H1 (cell line): ENCODE measurements at regions not wholly inside any gene's neighbourhood (a gene's known extent, or its start where the extent isn't known, plus 50 kb on each side); places are given as distances from the start of the nearest gene placed in this dataset.
A peak's percentile ranks its signal among the peaks of the same experiment; 100 is the strongest.

Experiments
- CTCF ChIA-PET: fragments of 300-600 bp; sonication (Branson Sonifier 250); formaldehyde crosslinking; loops from one replicate; lab custom pipeline; 2021; ENCODE audit not compliant: partially characterized antibody; lab: Charles Lee
- POLR2A ChIA-PET: fragments of 300-600 bp; sonication (Branson Sonifier 250); formaldehyde crosslinking; loops from one replicate; lab custom pipeline; 2021; ENCODE audit warnings: inconsistent platforms; ENCODE audit not compliant: partially characterized antibody; lab: Charles Lee
- DNase-seq, 2 experiments: peaks; one replicate each; pipeline versions ENCODE4 v3.0.0 to v3.0.0-alpha.2; 2010 to 2022; ENCODE audit warnings: low spot score in 2 of 2, low read depth in 1 of 2, mixed read lengths in 1 of 2
- FAIRE-seq: peaks from 2 replicates; lab custom pipeline; 2011; peaks lifted over from hg19 to GRCh38; lab: Jason Lieb, UNC
- H2AFZ ChIP-seq: 2 replicates; pipeline ENCODE4 v1.8.1; 2012; ENCODE audit warnings: low read length, inconsistent platforms
- H2AK5ac ChIP-seq: 2 replicates; pipeline ENCODE4 v1.6.1; 2013; ENCODE audit warnings: low read depth, low read length
- H2BK120ac ChIP-seq: replicated peaks from 2 replicates; pipeline ENCODE3; 2013; ENCODE audit warnings: low read depth, low read length, inconsistent platforms
- H2BK12ac ChIP-seq: 2 replicates; pipeline ENCODE4 v1.6.1; 2013; ENCODE audit warnings: low read depth, low read length
- H2BK15ac ChIP-seq: 2 replicates; pipeline ENCODE4 v1.6.1; 2013; ENCODE audit warnings: low read length
- H2BK20ac ChIP-seq: 2 replicates; pipeline ENCODE4 v1.6.1; 2013; ENCODE audit warnings: low read length
- H2BK5ac ChIP-seq: 2 replicates; pipeline ENCODE4 v1.6.1; 2013; ENCODE audit warnings: low read depth, low read length
- H3K14ac ChIP-seq: 2 replicates; pipeline ENCODE4 v1.6.1; 2013; ENCODE audit warnings: inconsistent platforms; ENCODE audit not compliant: insufficient read length
- H3K18ac ChIP-seq: 2 replicates; pipeline ENCODE4 v1.6.1; 2013; ENCODE audit warnings: low read length; ENCODE audit errors: extremely low read depth
- H3K23ac ChIP-seq: 2 replicates; pipeline ENCODE4 v1.6.1; 2013; ENCODE audit warnings: inconsistent platforms; ENCODE audit not compliant: insufficient read length
- H3K23me2 ChIP-seq: 2 replicates; pipeline ENCODE4 v1.6.1; 2013; ENCODE audit warnings: low read depth, low read length
- H3K27ac ChIP-seq: 2 replicates; pipeline ENCODE4 v1.6.1; 2011; ENCODE audit warnings: low read depth, low read length, inconsistent platforms
- H3K27me3 ChIP-seq, 4 experiments: replicated peaks in 1 of 4; 1 replicate in 1 of 4; 2 replicates in 3 of 4; pipeline versions ENCODE4 v1.6.1 to v1.8.1; 2011 to 2013; ENCODE audit warnings: low read length in 3 of 4, mild to moderate bottlenecking in 3 of 4, inconsistent platforms in 2 of 4, mixed read lengths in 2 of 4, moderate library complexity in 1 of 4; ENCODE audit not compliant: control insufficient read depth in 3 of 4, insufficient read depth in 3 of 4; ENCODE audit errors: extremely low read depth in 1 of 4
- H3K36me3 ChIP-seq, 4 experiments: 2 replicates each; pipeline versions ENCODE4 v1.6.1 to v1.8.1; 2011 to 2013; ENCODE audit warnings: mild to moderate bottlenecking in 4 of 4, low read length in 3 of 4, moderate library complexity in 2 of 4, control low read depth in 1 of 4, inconsistent platforms in 1 of 4; ENCODE audit not compliant: insufficient read depth in 4 of 4, control insufficient read depth in 2 of 4
- H3K4ac ChIP-seq: replicated peaks from 2 replicates; pipeline ENCODE3; 2013; ENCODE audit warnings: low read length, low read depth, mixed read lengths, inconsistent platforms; ENCODE audit not compliant: insufficient read length
- H3K4me1 ChIP-seq, 4 experiments: replicated peaks in 1 of 4; 1 replicate in 1 of 4; 2 replicates in 3 of 4; pipeline versions ENCODE4 v1.6.1 to v1.8.1; 2011 to 2013; ENCODE audit warnings: low read length in 3 of 4, inconsistent platforms in 2 of 4, mixed read lengths in 1 of 4; ENCODE audit not compliant: insufficient read depth in 4 of 4, control insufficient read depth in 3 of 4
- H3K4me2 ChIP-seq, 2 experiments: 2 replicates each; pipeline versions ENCODE4 v1.6.1 to v1.8.1; 2011 to 2013; ENCODE audit warnings: low read depth in 2 of 2, low read length in 2 of 2, control low read depth in 1 of 2, inconsistent platforms in 1 of 2, mild to moderate bottlenecking in 1 of 2; ENCODE audit not compliant: insufficient read depth in 1 of 2
- H3K4me3 ChIP-seq, 4 experiments: fragments of 200-600, 300-600 bp in 1 of 4; sonication (generic), shearing (Covaris generic), sonication (Bioruptor Twin) in 1 of 4; 2 replicates each; pipeline versions ENCODE4 v1.5.1 to v1.8.1; 2011 to 2016; ENCODE audit warnings: low read length in 4 of 4, low read depth in 3 of 4, control low read depth in 2 of 4, inconsistent platforms in 2 of 4, mild to moderate bottlenecking in 2 of 4, mixed read lengths in 1 of 4, moderate library complexity in 1 of 4; ENCODE audit not compliant: insufficient read depth in 2 of 4; ENCODE audit errors: extremely low read depth in 1 of 4
- H3K56ac ChIP-seq: replicated peaks from 2 replicates; pipeline ENCODE3; 2013; ENCODE audit warnings: low read depth, mild to moderate bottlenecking, mixed read lengths, low read length, inconsistent platforms; ENCODE audit not compliant: insufficient read length
- H3K79me1 ChIP-seq: 2 replicates; pipeline ENCODE4 v1.6.1; 2013; ENCODE audit warnings: low read depth, low read length, control low read depth
- H3K79me2 ChIP-seq, 2 experiments: 2 replicates each; pipeline versions ENCODE4 v1.6.1 to v1.8.1; 2012 to 2013; ENCODE audit warnings: low read length in 2 of 2, mild to moderate bottlenecking in 2 of 2, inconsistent platforms in 1 of 2; ENCODE audit not compliant: insufficient read depth in 2 of 2, control insufficient read depth in 1 of 2
- H3K9ac ChIP-seq, 4 experiments: replicated peaks in 1 of 4; 1 replicate in 1 of 4; 2 replicates in 3 of 4; pipeline versions ENCODE4 v1.6.1 to v1.8.1; 2011 to 2013; ENCODE audit warnings: low read depth in 3 of 4, low read length in 3 of 4, control low read depth in 2 of 4, mild to moderate bottlenecking in 2 of 4, moderate library complexity in 2 of 4, inconsistent platforms in 1 of 4; ENCODE audit errors: extremely low read depth in 1 of 4
- H3K9me3 ChIP-seq, 2 experiments: 2 replicates each; pipeline versions ENCODE4 v1.6.1 to v1.8.1; 2012 to 2013; ENCODE audit warnings: mild to moderate bottlenecking in 2 of 2, moderate library complexity in 2 of 2, control low read depth in 1 of 2, inconsistent platforms in 1 of 2, low read depth in 1 of 2, low read length in 1 of 2, mixed read lengths in 1 of 2; ENCODE audit not compliant: insufficient read depth in 2 of 2
- H4K20me1 ChIP-seq, 2 experiments: replicated peaks in 1 of 2; 2 replicates each; pipeline versions ENCODE3 to v1.8.1; 2011 to 2013; ENCODE audit warnings: inconsistent platforms in 2 of 2, low read length in 2 of 2, mild to moderate bottlenecking in 1 of 2; ENCODE audit not compliant: insufficient read depth in 2 of 2, control insufficient read depth in 1 of 2
- H4K5ac ChIP-seq: 2 replicates; pipeline ENCODE4 v1.6.1; 2013; ENCODE audit warnings: low read length, low read depth, mixed read lengths, inconsistent platforms; ENCODE audit not compliant: insufficient read length
- H4K8ac ChIP-seq: 2 replicates; pipeline ENCODE4 v1.8.0; 2013; ENCODE audit warnings: mild to moderate bottlenecking, moderate library complexity, low read length, inconsistent platforms; ENCODE audit not compliant: insufficient read depth; ENCODE audit errors: extremely low read depth
- H4K91ac ChIP-seq: replicated peaks from 2 replicates; pipeline ENCODE3; 2013; ENCODE audit warnings: low read length, mixed read lengths, inconsistent platforms; ENCODE audit not compliant: insufficient read length
- CTBP2 ChIP-seq: IDR thresholded peaks from 2 replicates; pipeline ENCODE4 v1.7.0; 2011; ENCODE audit warnings: borderline replicate concordance, mild to moderate bottlenecking, moderate library complexity, mixed read lengths, low read length; ENCODE audit not compliant: insufficient read depth, insufficient read length
- JUND ChIP-seq: IDR thresholded peaks from 2 replicates; pipeline ENCODE4 v1.6.1; 2011; ENCODE audit warnings: mild to moderate bottlenecking, improper control_type of control experiment, low read length
- WGBS, 2 experiments: shearing (Covaris generic) in 1 of 2; methylation state at CpG; one replicate each; pipeline versions ENCODE4 v1.1.6 to v1.1.7; 2013 to 2015; ENCODE audit warnings: low lambda C conversion rate in 2 of 2, mixed read lengths in 2 of 2, inconsistent platforms in 1 of 2, low coverage in 1 of 2, missing lambda C conversion rate in 1 of 2; ENCODE audit not compliant: insufficient replicate concordance in 2 of 2, insufficient coverage in 1 of 2, insufficient read length in 1 of 2; ENCODE audit errors: extremely low coverage in 1 of 2, missing lambda C conversion rate in 1 of 2; 5-methylcytosine and 5-hydroxymethylcytosine counted together

- POLR2A ChIA-PET = no interaction called here
- Histone ChIP-seq H2BK120ac (no peak overlapping the region), H3K9me3 (no peaks in the 10 kb centered on the region), H2BK12ac (no peak overlapping the region), H2BK15ac (no peak overlapping the region), H3K36me3 (no peaks in the 10 kb centered on the region), H3K4me3 (no peak overlapping the region), H3K23ac (no peak overlapping the region), H4K91ac (no peak overlapping the region), H2BK20ac (no peak overlapping the region), H3K79me1 (no peaks in the 10 kb centered on the region)
- TF ChIP-seq JUND (peak; percentile 53; the same call in 1 of the 2 replicates), CTBP2 (no peak)
- TF ChIP-seq, all 59 proteins: peak for 1
- Histone ChIP-seq H4K20me1 (no peaks in the 10 kb centered on the region), H3K9ac (no peak overlapping the region), H3K79me2 (no peaks in the 10 kb centered on the region), H2AK5ac (no peak overlapping the region), H3K27ac (no peak overlapping the region), H2BK5ac (no peak overlapping the region), H3K4me2 (no peak overlapping the region), H3K56ac (no peak overlapping the region), H3K4ac (no peak overlapping the region), H3K14ac (no peak overlapping the region), H2AFZ (no peak overlapping the region), H4K8ac (no peak overlapping the region), H3K4me1 (peaks cover 0 to 6% (median 0%) of the 10 kb centered on the region in 4 experiments; a peak in 3 of 7 replicates), H3K18ac (no peak overlapping the region), H4K5ac (no peak overlapping the region), H3K23me2 (no peaks in the 10 kb centered on the region; the same call in 1 of the 2 replicates), H3K27me3 (no peaks in the 10 kb centered on the region)
- WGBS, 2 experiments = 36% methylated on average over 2 of the region's 2 CpGs; no CpG with 5 or more reads in 1 of the 2 experiments
- FAIRE-seq (no peak), DNase-seq (no peak)
- CTCF ChIA-PET = no interaction called here
These were observed 1722.1 kb upstream of the PCDH10 start for GRCh38 chr4:131427000-131427399.
